WI38 (cell line): ENCODE measurements at regions not wholly inside any gene's neighbourhood (a gene's known extent, or its start where the extent isn't known, plus 50 kb on each side); places are given as distances from the start of the nearest gene placed in this dataset.

Experiments
- H3K4me3 ChIP-seq: 2 replicates; pipeline ENCODE4 v1.5.1; 2011; ENCODE audit warnings: low read depth, mild to moderate bottlenecking, control low read depth, low read length
- TF ChIP-seq, protein P1 (sequence below): IDR thresholded peaks from 2 replicates; pipeline ENCODE4 v1.5.1; 2012; ENCODE audit warnings: low read depth, mild to moderate bottlenecking, control low read depth, low read length

DNA sequence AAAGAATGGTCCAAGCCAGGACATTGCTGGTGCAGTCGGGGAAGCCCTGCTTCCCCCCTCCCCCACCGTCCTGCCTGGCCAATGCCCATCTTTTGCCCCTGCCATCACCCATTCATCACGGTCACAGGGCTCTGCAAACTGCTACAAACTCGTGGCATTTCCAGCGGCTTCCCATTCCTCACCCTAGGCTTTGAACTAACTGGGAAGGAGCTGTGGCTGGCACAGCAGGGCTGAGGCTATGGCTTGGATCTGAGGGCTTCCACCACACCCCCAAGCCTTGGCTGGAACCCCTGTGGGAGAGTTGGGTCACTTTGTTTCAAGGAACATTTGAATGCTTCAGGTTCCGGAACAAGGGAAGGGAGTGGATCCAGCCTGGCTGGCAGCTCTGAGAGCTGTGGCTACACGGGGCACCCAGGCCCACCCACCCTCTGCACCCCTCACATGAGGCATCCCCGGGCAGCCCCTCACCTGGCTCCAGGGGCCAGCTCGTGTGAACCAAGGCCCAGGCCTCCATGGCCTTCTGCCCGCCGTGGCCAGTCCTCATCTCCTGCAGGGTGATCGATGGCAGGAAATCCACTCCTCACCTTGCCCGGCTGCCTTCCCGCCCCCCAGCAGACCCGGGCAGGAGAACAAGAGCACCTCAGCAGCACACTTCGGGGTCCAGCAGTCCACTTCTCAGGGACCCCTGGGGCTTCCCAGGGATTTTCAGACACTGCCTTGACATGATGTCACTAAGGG lies 58.8 kb upstream of the OTOS start:
- H3K4me3 ChIP-seq: no peak overlapping the region
- TF ChIP-seq, protein P1, sequence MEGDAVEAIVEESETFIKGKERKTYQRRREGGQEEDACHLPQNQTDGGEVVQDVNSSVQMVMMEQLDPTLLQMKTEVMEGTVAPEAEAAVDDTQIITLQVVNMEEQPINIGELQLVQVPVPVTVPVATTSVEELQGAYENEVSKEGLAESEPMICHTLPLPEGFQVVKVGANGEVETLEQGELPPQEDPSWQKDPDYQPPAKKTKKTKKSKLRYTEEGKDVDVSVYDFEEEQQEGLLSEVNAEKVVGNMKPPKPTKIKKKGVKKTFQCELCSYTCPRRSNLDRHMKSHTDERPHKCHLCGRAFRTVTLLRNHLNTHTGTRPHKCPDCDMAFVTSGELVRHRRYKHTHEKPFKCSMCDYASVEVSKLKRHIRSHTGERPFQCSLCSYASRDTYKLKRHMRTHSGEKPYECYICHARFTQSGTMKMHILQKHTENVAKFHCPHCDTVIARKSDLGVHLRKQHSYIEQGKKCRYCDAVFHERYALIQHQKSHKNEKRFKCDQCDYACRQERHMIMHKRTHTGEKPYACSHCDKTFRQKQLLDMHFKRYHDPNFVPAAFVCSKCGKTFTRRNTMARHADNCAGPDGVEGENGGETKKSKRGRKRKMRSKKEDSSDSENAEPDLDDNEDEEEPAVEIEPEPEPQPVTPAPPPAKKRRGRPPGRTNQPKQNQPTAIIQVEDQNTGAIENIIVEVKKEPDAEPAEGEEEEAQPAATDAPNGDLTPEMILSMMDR: no peak

DNA sequence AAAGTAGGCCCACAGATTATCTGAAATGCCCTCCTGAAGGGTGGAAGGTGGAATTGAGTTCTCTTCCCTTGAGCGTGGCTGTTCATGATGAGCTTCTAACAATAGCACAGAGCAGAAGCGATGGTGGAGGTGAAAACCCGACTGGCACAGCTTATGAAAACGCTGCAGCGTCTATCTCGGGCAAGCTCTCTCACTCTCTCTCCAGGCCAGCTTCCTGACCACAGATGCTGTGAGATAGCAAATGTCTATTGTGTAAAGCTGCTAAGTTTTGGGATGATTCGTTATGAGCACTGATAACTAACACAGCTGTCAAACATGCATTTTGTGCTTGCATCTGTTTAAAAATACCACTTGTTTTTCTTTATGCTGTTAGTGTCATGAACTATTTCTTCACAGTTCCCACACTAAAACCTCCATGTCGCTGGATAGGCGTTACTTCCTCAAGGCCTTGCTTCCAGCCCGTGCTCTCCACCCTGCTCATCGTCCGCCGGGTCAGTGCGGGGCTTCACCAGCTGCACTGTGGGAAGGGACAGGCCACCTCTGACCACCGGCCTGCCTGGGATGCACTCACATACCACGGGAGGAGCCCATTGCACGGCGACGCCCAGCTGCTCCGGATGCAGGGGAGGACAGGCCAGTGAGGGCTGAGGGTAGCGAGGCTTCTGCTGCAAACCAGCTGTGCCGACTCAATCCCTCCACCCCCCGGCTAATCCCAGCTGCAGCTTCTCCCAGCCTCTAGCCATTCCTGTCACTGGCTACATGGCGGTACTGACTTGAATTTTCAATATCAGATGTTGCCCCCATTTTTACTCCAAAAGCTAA lies 60.0 kb upstream of the OTOS start:
- no peak overlapping the region for H3K4me3 ChIP-seq
- TF ChIP-seq, protein P1: no peak

DNA sequence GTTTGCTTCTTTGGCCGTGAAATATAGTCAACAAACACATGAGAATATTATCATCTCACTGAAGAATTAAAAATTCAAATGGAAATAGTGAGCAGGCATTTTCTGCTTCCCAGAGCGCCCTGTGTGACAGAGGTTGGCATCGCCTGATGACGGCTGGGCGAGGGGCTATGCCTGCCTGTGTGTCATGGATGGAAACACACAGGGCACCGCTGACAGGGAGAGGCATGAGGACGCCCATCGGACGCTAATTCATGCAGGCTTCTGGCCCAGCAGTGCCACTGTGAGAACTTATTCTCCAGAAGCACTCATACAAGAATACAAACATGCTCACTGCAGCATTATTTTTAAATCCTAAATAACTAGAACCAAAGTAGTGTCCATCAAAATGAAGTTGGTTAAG lies 61.4 kb upstream of the OTOS start:
- no peak overlapping the region for H3K4me3 ChIP-seq
- TF ChIP-seq, protein P1: no peak

DNA sequence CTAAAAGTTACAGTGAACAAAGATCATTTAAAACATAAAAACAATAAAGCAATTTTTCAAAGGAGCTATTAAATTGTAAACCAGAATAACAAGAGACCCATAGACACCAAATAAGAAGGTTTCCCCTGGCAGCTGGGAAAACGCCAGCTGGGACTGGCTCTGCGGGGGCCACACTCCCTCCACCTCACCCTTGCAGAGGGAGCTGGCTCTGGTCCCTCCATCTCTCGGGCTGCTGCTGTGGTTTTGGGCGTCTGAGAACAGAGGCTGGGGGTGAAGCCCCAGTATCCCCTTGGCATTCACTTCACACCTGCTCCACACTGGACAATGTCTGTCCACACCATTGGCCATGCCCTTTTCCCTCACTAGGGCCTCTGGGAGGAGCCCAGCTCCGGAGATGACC lies 62.1 kb upstream of the OTOS start:
- TF ChIP-seq, protein P1: no peak
- no peak overlapping the region for H3K4me3 ChIP-seq

DNA sequence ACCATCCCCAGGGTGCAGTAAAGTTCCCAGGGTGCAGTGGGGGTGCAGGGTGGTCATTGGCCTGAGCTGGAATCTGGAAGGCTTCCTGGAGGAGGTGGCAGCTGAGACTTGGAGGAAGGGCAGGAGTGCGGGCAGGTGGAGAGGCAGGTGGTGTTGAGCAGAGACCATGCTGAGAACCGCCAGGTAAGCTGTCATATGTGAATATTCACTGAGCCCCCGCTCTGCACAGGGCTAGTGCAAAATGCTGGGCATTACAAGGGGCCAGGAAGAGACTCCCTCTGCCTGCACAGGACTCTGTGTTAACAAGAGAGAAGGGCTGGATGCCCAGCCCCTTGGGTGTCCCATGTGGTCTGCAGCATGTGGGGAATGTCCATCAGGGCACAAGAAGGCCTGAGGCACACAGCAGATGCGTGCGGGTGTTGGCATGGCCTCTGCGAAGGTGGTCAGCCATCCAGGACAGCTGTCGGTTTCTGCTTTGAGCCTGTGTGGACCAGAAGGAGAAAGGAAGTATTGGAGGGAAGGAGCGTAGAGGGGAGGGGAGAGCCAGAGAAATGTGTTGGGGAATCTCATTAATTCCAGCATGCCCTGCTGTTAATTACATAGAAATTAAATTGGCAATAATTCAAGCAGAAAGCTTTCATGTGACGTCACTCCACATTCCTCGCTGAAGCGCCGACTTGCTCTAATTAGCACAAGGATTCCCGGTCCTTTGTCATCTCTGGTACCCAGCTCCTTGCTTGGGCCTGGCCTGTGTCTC lies 62.8 kb upstream of the OTOS start:
- TF ChIP-seq, protein P1: no peak

DNA sequence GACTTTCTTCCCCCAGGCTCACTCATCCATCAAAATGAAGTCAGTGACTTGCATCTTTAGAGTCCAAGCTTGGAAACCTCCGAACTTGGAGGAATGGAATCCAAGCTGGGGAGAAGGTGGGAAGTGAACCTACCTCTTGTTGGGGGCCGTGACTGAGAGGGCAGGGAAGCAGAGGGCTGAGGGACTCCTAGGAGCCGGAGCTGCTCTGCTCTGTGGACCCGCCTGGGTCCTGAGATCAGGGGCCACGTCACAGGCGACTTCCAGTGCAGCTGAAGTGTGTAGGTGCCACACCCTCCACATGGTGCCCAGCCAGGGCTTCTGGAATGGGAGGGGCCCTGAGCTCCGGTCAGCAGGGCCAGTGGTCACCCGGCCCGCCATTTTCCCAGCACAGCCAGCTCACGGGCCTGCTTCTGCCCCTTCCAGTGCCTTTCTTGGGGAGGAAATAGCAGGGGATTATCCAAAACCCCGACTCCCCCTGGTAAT lies 63.4 kb upstream of the OTOS start:
- TF ChIP-seq, protein P1: no peak
- no peak overlapping the region for H3K4me3 ChIP-seq

More for the DNA sequence above, 62.8 kb upstream of the OTOS start:
- no peak overlapping the region for H3K4me3 ChIP-seq
